ENCODE measurements at regions not wholly inside any gene's neighbourhood (a gene's known extent, or its start where the extent isn't known, plus 50 kb on each side); places are given as distances from the start of the nearest gene placed in this dataset.
"Not testable (repeated sequence)": the region's sequence is repeated elsewhere in the genome, so short reads cannot be mapped to it uniquely, and the experiment has no call there.

DNA sequence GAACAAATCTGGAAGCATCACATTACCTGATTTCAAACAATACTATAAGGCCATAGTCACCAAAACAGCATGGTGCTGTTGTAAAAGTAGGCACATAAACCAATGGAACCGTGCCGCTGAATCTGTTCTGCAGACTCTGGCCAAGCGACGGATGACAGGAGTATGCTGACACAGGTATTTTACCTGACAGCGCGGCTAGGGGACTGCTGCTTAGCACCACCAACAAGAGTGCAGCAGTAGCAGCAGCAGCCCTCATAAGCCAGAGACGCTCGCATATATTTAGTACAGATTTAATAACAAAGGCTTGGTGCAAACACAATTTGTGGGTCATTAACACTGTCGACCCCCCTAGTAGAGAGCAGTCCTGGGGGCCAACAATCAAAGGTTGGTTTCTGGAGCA lies 677.6 kb upstream of the LMO3 start:
- H4K20me1 ChIP-seq (ENCODE audit: insufficient read depth, low read length) = no peaks in the 10 kb centered on the region
- H2AFZ ChIP-seq (ENCODE audit: low read length) = no peak overlapping the region
- H3K79me2 ChIP-seq (ENCODE audit: insufficient read depth, low read depth, low read length) = no peaks in the 10 kb centered on the region
- H3K27ac ChIP-seq (ENCODE audit: low read depth, low read length, poor library complexity, severe bottlenecking) = no peak overlapping the region
- intact Hi-C loops (cut with micrococcal nuclease; ENCODE audit: unreplicated experiment) = no loop called here
- H3K4me3 ChIP-seq (ENCODE audit: low read depth, low read length, poor library complexity, severe bottlenecking) = no peak overlapping the region
- ChIA-PET CTCF (ENCODE audit: unreplicated experiment) (no interaction called here), POLR2A (no interaction called here)
- no peaks in the 10 kb centered on the region for H3K36me3 ChIP-seq (ENCODE audit: insufficient read depth, low read length)
- no peak overlapping the region for H3K4me2 ChIP-seq (ENCODE audit: low read length)
- TF ChIP-seq CTCF (conservative IDR thresholded peaks at IDR 0.05; ENCODE audit: low read length) (no peak), EZH2phosphoT487 (IDR thresholded peaks at IDR 0.05; ENCODE audit: borderline replicate concordance, low read depth, low read length) (no peak)
- BruUV-seq (replicated peaks) = no TSS peak
- DNase-seq (ENCODE audit: low spot score) = no peak
- no peaks in the 10 kb centered on the region for H3K9me3 ChIP-seq (ENCODE audit: low read length)
- H3K4me1 ChIP-seq (ENCODE audit: insufficient read depth, low read length, poor library complexity, severe bottlenecking) = no peaks in the 10 kb centered on the region
- no peaks in the 10 kb centered on the region; the same call in 1 of the 2 replicates for H3K9me2 ChIP-seq (ENCODE audit: insufficient read depth, low read length)

DNA sequence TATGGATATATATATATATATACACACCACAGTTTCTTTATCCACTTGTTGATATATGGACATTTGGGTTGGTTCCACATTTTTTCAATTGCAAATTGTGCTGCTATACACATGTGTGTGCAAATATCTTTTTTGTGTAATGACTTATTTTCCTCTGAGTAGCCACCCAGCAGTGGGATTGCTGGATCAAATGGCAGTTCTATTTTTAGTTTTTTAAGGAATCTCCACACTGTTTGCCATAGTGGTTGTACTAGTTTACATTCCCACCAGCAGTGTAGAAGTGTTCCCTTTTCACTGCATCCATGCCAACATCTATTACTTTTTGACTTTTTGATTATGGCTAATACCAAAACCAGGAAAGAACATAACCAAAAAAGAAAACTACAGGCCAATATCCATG lies 676.2 kb upstream of the LMO3 start:
- CTCF ChIA-PET (ENCODE audit: unreplicated experiment); DNase-seq (ENCODE audit: low spot score); H3K36me3 ChIP-seq (ENCODE audit: insufficient read depth, low read length): not testable (repeated sequence)

GRCh38 chr12:17278946-17279345 lies 673.0 kb upstream of the LMO3 start:
- peak; percentile 4 for DNase-seq (ENCODE audit: low spot score)
- no peaks in the 10 kb centered on the region for H3K36me3 ChIP-seq (ENCODE audit: insufficient read depth, low read length)
- ChIA-PET POLR2A (no interaction called here), CTCF (ENCODE audit: unreplicated experiment) (no interaction called here)
- no peaks in the 10 kb centered on the region for H4K20me1 ChIP-seq (ENCODE audit: insufficient read depth, low read length)
- no TSS peak for BruUV-seq (replicated peaks)
- H3K9me2 ChIP-seq (ENCODE audit: insufficient read depth, low read length) = no peaks in the 10 kb centered on the region; the same call in 1 of the 2 replicates
- intact Hi-C loops (cut with micrococcal nuclease; ENCODE audit: unreplicated experiment) = no loop called here
- no peak overlapping the region for H3K4me2 ChIP-seq (ENCODE audit: low read length)
- no peak overlapping the region for H3K4me3 ChIP-seq (ENCODE audit: low read depth, low read length, poor library complexity, severe bottlenecking)
- no peaks in the 10 kb centered on the region for H3K4me1 ChIP-seq (ENCODE audit: insufficient read depth, low read length, poor library complexity, severe bottlenecking)
- no peaks in the 10 kb centered on the region for H3K9me3 ChIP-seq (ENCODE audit: low read length)
- H2AFZ ChIP-seq (ENCODE audit: low read length) = no peak overlapping the region
- H3K27ac ChIP-seq (ENCODE audit: low read depth, low read length, poor library complexity, severe bottlenecking) = no peak overlapping the region
- H3K79me2 ChIP-seq (ENCODE audit: insufficient read depth, low read depth, low read length) = no peaks in the 10 kb centered on the region
- peak; percentile 74 for TF ChIP-seq CTCF (conservative IDR thresholded peaks at IDR 0.05; ENCODE audit: low read length)
- no peak for TF ChIP-seq EZH2phosphoT487 (IDR thresholded peaks at IDR 0.05; ENCODE audit: borderline replicate concordance, low read depth, low read length)

More for the DNA sequence above, 676.2 kb upstream of the LMO3 start:
- BruUV-seq (replicated peaks); H3K27ac ChIP-seq (ENCODE audit: low read depth, low read length, poor library complexity, severe bottlenecking); H3K79me2 ChIP-seq (ENCODE audit: insufficient read depth, low read depth, low read length); H4K20me1 ChIP-seq (ENCODE audit: insufficient read depth, low read length); H3K9me3 ChIP-seq (ENCODE audit: low read length); H3K4me2 ChIP-seq (ENCODE audit: low read length); H3K4me1 ChIP-seq (ENCODE audit: insufficient read depth, low read length, poor library complexity, severe bottlenecking); H3K4me3 ChIP-seq (ENCODE audit: low read depth, low read length, poor library complexity, severe bottlenecking); H3K9me2 ChIP-seq (ENCODE audit: insufficient read depth, low read length); intact Hi-C loops (cut with micrococcal nuclease; ENCODE audit: unreplicated experiment); H2AFZ ChIP-seq (ENCODE audit: low read length): not testable (repeated sequence)
- POLR2A ChIA-PET = interaction anchor here (0.7 kb wide), 1 partner anchor 294 kb away, joined by 3 read pairs; no protein-coding TSS in a partner anchor
